ENCODE measurements at regions not wholly inside any gene's neighbourhood (a gene's known extent, or its start where the extent isn't known, plus 50 kb on each side); places are given as distances from the start of the nearest gene placed in this dataset.

DNA sequence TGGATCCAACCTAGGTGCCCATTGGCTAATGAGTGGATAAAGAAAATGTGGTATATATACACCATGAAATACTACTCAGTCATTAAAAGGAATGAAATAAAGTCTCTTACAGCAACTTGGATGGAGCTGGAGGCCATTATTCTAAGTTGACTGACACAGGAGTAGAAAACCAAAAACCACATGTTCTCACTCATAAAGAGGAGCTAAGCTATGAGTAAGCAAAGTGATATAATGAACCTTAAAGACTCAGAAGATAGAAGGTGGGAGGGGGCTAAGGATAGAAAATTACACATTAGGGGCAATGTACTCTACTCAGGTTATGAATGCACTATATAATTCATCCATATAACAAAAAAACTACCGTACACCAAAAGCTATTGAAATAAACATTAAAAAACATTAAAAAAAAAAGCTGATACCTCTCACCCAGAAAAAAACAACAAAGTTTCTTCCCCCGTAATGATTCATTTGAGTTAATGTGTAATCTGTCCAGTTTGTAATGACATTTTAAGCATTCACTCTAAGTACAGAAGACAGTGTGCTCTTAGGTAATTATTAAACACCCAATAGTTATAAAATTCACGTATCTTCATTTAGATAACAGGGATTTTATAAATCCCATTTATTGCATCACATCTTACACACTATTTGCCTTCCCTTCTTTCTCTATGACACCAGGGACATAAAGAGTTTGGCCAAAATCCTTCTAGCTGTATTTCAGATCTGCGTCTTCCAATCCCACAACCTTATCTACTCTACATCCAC lies 941.5 kb downstream of the CDH11 start:
- H3K9me3 Mint-ChIP-seq = peaks cover 12 to 18% of the 10 kb centered on the region in 2 donors

DNA sequence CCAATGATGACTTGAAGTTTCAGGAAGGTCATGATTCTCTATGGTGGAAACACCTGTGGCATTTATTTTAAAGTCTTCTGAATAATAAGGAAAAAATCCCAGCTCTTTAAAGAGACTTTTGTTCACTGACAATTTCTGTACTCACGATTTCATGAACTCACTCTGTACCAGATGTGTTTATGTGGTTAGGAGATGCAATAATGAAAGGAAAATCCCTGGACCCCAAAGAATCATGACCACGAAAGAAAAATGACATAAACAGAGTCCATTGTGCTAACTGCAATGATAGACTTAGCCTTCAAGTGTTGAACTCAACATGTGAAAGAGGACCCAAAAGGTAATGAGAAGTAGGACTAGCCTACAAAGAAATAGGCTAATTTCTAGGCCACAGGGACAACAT lies 947.5 kb downstream of the CDH11 start:
- no peaks in the 10 kb centered on the region for H3K27me3 Mint-ChIP-seq (ENCODE audit: low read depth in 2 of 2)
- ATAC-seq (no peak), DNase-seq (no peak)
- intact Hi-C loops (cut with micrococcal nuclease) = no loop called here
- no peaks in the 10 kb centered on the region for H3K4me1 Mint-ChIP-seq
- H3K4me1 ChIP-seq (ENCODE audit: control insufficient read depth, insufficient read depth, low read length) = no peaks in the 10 kb centered on the region
- H3K27me3 ChIP-seq (ENCODE audit: control insufficient read depth, insufficient read depth, low read length) = no peaks in the 10 kb centered on the region
- no peak overlapping the region for H3K27ac ChIP-seq (ENCODE audit: low read length)
- no peak overlapping the region for H3K27ac Mint-ChIP-seq
- peaks cover 3% of the 10 kb centered on the region for H3K36me3 Mint-ChIP-seq
- H3K4me3 Mint-ChIP-seq = no peak overlapping the region
- peaks cover 12 to 16% of the 10 kb centered on the region in 2 donors for H3K9me3 Mint-ChIP-seq
- WGBS (ENCODE audit: insufficient coverage) = 65% methylated on average over 2 of the region's 2 CpGs
- TF ChIP-seq, protein P1, sequence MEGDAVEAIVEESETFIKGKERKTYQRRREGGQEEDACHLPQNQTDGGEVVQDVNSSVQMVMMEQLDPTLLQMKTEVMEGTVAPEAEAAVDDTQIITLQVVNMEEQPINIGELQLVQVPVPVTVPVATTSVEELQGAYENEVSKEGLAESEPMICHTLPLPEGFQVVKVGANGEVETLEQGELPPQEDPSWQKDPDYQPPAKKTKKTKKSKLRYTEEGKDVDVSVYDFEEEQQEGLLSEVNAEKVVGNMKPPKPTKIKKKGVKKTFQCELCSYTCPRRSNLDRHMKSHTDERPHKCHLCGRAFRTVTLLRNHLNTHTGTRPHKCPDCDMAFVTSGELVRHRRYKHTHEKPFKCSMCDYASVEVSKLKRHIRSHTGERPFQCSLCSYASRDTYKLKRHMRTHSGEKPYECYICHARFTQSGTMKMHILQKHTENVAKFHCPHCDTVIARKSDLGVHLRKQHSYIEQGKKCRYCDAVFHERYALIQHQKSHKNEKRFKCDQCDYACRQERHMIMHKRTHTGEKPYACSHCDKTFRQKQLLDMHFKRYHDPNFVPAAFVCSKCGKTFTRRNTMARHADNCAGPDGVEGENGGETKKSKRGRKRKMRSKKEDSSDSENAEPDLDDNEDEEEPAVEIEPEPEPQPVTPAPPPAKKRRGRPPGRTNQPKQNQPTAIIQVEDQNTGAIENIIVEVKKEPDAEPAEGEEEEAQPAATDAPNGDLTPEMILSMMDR (IDR thresholded peaks at IDR 0.05) = no peak
- peaks cover 18% of the 10 kb centered on the region for H3K9me3 ChIP-seq (ENCODE audit: control insufficient read depth, insufficient read depth, low read length)
- H3K36me3 ChIP-seq (ENCODE audit: control insufficient read depth, insufficient read depth, low read length) = no peaks in the 10 kb centered on the region
- H3K4me3 ChIP-seq (ENCODE audit: low read length) = no peak overlapping the region

More for the DNA sequence above, 941.5 kb downstream of the CDH11 start:
- DNase-seq (no peak), ATAC-seq (no peak)
- peaks cover 6% of the 10 kb centered on the region for H3K36me3 Mint-ChIP-seq
- TF ChIP-seq, protein P1 (IDR thresholded peaks at IDR 0.05) = no peak
- no peak overlapping the region for H3K27ac ChIP-seq (ENCODE audit: low read length)
- WGBS (ENCODE audit: insufficient coverage) = 92% methylated on average over 3 of the region's 4 CpGs
- peaks cover 18% of the 10 kb centered on the region for H3K9me3 ChIP-seq (ENCODE audit: control insufficient read depth, insufficient read depth, low read length)
- no peaks in the 10 kb centered on the region for H3K36me3 ChIP-seq (ENCODE audit: control insufficient read depth, insufficient read depth, low read length)
- H3K4me1 ChIP-seq (ENCODE audit: control insufficient read depth, insufficient read depth, low read length) = no peaks in the 10 kb centered on the region
- H3K27me3 Mint-ChIP-seq (ENCODE audit: low read depth in 2 of 2) = no peaks in the 10 kb centered on the region
- intact Hi-C loops (cut with micrococcal nuclease) = no loop called here
- H3K27ac Mint-ChIP-seq = no peak overlapping the region
- no peak overlapping the region for H3K4me3 Mint-ChIP-seq
- no peak overlapping the region for H3K4me3 ChIP-seq (ENCODE audit: low read length)
- no peaks in the 10 kb centered on the region for H3K4me1 Mint-ChIP-seq
- no peaks in the 10 kb centered on the region for H3K27me3 ChIP-seq (ENCODE audit: control insufficient read depth, insufficient read depth, low read length)

DNA sequence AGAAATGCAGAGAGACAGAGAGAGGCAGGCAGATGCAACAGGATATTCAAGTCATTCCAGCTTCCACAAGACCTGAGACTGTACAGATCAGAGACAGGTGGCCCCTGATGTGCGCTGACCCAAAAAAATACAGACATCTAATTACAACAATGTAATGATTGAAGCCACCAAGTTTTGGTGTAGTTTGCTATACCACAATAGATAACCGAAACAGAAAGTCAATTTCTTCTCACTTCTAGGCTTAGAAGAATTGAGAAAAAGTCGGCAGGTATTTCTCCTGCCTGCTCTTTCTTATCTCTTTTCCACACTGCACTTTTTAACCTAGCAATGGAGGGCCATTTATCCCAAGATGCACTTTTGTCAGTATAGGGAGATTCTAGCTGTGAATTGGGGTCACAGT lies 949.2 kb downstream of the CDH11 start:
- DNase-seq (no peak), ATAC-seq (no peak)
- Histone ChIP-seq H3K27ac (ENCODE audit: low read length) (no peak overlapping the region), H3K9me3 (ENCODE audit: control insufficient read depth, insufficient read depth, low read length) (peaks cover 10% of the 10 kb centered on the region), H3K36me3 (ENCODE audit: control insufficient read depth, insufficient read depth, low read length) (no peaks in the 10 kb centered on the region), H3K4me3 (ENCODE audit: low read length) (no peak overlapping the region), H3K27me3 (ENCODE audit: control insufficient read depth, insufficient read depth, low read length) (no peaks in the 10 kb centered on the region), H3K4me1 (ENCODE audit: control insufficient read depth, insufficient read depth, low read length) (no peaks in the 10 kb centered on the region)
- H3K36me3 Mint-ChIP-seq = no peaks in the 10 kb centered on the region
- H3K27ac Mint-ChIP-seq = no peak overlapping the region
- peaks cover 12 to 13% of the 10 kb centered on the region in 2 donors for H3K9me3 Mint-ChIP-seq
- TF ChIP-seq, protein P1 (IDR thresholded peaks at IDR 0.05) = no peak
- no peak overlapping the region for H3K4me3 Mint-ChIP-seq
- H3K27me3 Mint-ChIP-seq (ENCODE audit: low read depth in 2 of 2) = no peaks in the 10 kb centered on the region
- 68% methylated on average over 3 of the region's 3 CpGs for WGBS (ENCODE audit: insufficient coverage)
- no peaks in the 10 kb centered on the region for H3K4me1 Mint-ChIP-seq
- intact Hi-C loops (cut with micrococcal nuclease) = no loop called here

DNA sequence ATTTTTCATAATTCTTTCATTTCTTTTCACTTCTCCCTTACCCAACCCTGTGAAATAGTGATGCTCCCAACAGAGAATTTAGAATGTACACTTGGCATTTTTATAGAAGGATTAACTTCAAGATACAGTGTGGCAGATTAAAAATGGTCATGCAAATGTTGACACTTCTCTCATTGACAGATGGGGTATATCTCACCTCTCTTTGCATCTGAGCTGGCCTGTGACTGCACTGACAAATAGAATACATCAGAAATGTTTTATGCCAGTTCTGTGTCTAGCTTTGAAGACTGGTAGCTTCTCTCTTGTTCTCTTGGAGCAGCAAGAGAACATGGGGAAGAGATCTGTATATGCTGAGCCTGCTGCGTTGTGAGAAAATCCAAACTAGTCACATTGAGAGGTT lies 949.6 kb downstream of the CDH11 start:
- Histone ChIP-seq H3K27ac (ENCODE audit: low read length) (no peak overlapping the region), H3K27me3 (ENCODE audit: control insufficient read depth, insufficient read depth, low read length) (no peaks in the 10 kb centered on the region), H3K4me3 (ENCODE audit: low read length) (no peak overlapping the region), H3K36me3 (ENCODE audit: control insufficient read depth, insufficient read depth, low read length) (no peaks in the 10 kb centered on the region), H3K9me3 (ENCODE audit: control insufficient read depth, insufficient read depth, low read length) (peaks cover 10% of the 10 kb centered on the region), H3K4me1 (ENCODE audit: control insufficient read depth, insufficient read depth, low read length) (no peaks in the 10 kb centered on the region)
- no peaks in the 10 kb centered on the region for H3K27me3 Mint-ChIP-seq (ENCODE audit: low read depth in 2 of 2)
- H3K9me3 Mint-ChIP-seq = peaks cover 10 to 11% of the 10 kb centered on the region in 2 donors
- H3K27ac Mint-ChIP-seq = no peak overlapping the region
- no peaks in the 10 kb centered on the region for H3K4me1 Mint-ChIP-seq
- WGBS (ENCODE audit: insufficient coverage) = 100% methylated on average over 1 of the region's 1 CpG
- DNase-seq (no peak), ATAC-seq (no peak)
- TF ChIP-seq, protein P1 (IDR thresholded peaks at IDR 0.05) = no peak
- H3K36me3 Mint-ChIP-seq = no peaks in the 10 kb centered on the region
- H3K4me3 Mint-ChIP-seq = no peak overlapping the region
- intact Hi-C loops (cut with micrococcal nuclease) = no loop called here

Measured in natural killer cell (primary cell).